Liver (tissue), 8 donors: ENCODE measurements at regions not wholly inside any gene's neighbourhood (a gene's known extent, or its start where the extent isn't known, plus 50 kb on each side); places are given as distances from the start of the nearest gene placed in this dataset.

ENCODE experiments used
- DNase-seq: peaks from one replicate; pipeline ENCODE4 v3.0.0-alpha.2; 2017; ENCODE audit warnings: low spot score
- H3K27ac ChIP-seq, 2 donors: one replicate each; pipeline ENCODE4 v1.7.0; 2013; ENCODE audit warnings: inconsistent platforms in 2 of 2, low read length in 2 of 2, control low read depth in 1 of 2, low read depth in 1 of 2, mild to moderate bottlenecking in 1 of 2
- H3K27me3 ChIP-seq, 4 donors: one replicate each; pipeline versions ENCODE4 v1.6.1 to v1.7.0; 2013; ENCODE audit warnings: low read length in 3 of 4, inconsistent platforms in 1 of 4, mild to moderate bottlenecking in 1 of 4, moderate library complexity in 1 of 4; ENCODE audit not compliant: control insufficient read depth in 4 of 4, insufficient read depth in 4 of 4
- H3K36me3 ChIP-seq, 4 donors: one replicate each; pipeline versions ENCODE4 v1.6.1 to v1.7.0; 2013; ENCODE audit warnings: low read length in 3 of 4, mild to moderate bottlenecking in 3 of 4, low read depth in 1 of 4, moderate library complexity in 1 of 4; ENCODE audit not compliant: control insufficient read depth in 4 of 4, insufficient read depth in 3 of 4
- H3K4me1 ChIP-seq, 4 donors: one replicate each; pipeline versions ENCODE4 v1.6.1 to v1.7.0; 2013; ENCODE audit warnings: low read length in 3 of 4, mild to moderate bottlenecking in 3 of 4, moderate library complexity in 1 of 4; ENCODE audit not compliant: control insufficient read depth in 4 of 4, insufficient read depth in 4 of 4
- H3K4me3 ChIP-seq, 3 donors: one replicate each; pipeline versions ENCODE4 v1.6.1 to v1.7.0; 2013; ENCODE audit warnings: low read length in 3 of 3, control low read depth in 1 of 3, low read depth in 1 of 3, mild to moderate bottlenecking in 1 of 3
- H3K9ac ChIP-seq, 2 donors: one replicate each; pipeline ENCODE4 v1.7.0; 2013; ENCODE audit warnings: low read length in 2 of 2, mild to moderate bottlenecking in 2 of 2, moderate library complexity in 2 of 2, control low read depth in 1 of 2, low read depth in 1 of 2
- H3K9me3 ChIP-seq, 4 donors: one replicate each; pipeline versions ENCODE4 v1.6.1 to v1.7.0; 2013; ENCODE audit warnings: low read length in 3 of 4; ENCODE audit not compliant: control insufficient read depth in 4 of 4
- ATF3 ChIP-seq: IDR thresholded peaks from 2 replicates; pipeline ENCODE4 v1.6.1; 2016; ENCODE audit warnings: antibody characterized with exemption
- CTCF ChIP-seq: fragments of 150-350 bp; IDR thresholded peaks from 2 replicates; pipeline ENCODE4 v1.5.1; 2017; ENCODE audit warnings: improper control_type of control experiment, low read depth, low read length; ENCODE audit not compliant: missing input control
- FOXA1 ChIP-seq: IDR thresholded peaks from 2 replicates; pipeline ENCODE4 v1.6.1; 2016; ENCODE audit warnings: antibody characterized with exemption
- FOXA2 ChIP-seq: IDR thresholded peaks from 2 replicates; pipeline ENCODE4 v1.6.1; 2016; ENCODE audit warnings: antibody characterized with exemption
- GABPA ChIP-seq, 2 donors: IDR thresholded peaks in 1 of 2; conservative IDR thresholded peaks in 1 of 2; 2 replicates each; pipeline ENCODE4 v1.6.1; 2016; ENCODE audit warnings: antibody characterized with exemption in 2 of 2, mild to moderate bottlenecking in 1 of 2, moderate library complexity in 1 of 2
- HNF4A ChIP-seq, 2 donors: conservative IDR thresholded peaks; 2 replicates each; pipeline ENCODE4 v1.6.1; 2016; ENCODE audit warnings: antibody characterized with exemption in 2 of 2, mild to moderate bottlenecking in 2 of 2
- HNF4G ChIP-seq: IDR thresholded peaks from 2 replicates; pipeline ENCODE4 v1.6.1; 2016; ENCODE audit warnings: antibody characterized with exemption
- JUND ChIP-seq, 2 donors: IDR thresholded peaks; 2 replicates each; pipeline ENCODE4 v1.6.1; 2016; ENCODE audit warnings: antibody characterized with exemption in 2 of 2
- NR2F2 ChIP-seq: IDR thresholded peaks from 2 replicates; pipeline ENCODE4 v1.6.1; 2016; ENCODE audit warnings: antibody characterized with exemption
- RAD21 ChIP-seq, 2 donors: IDR thresholded peaks; 2 replicates each; pipeline ENCODE4 v1.6.1; 2016; ENCODE audit warnings: antibody characterized with exemption in 2 of 2, mild to moderate bottlenecking in 2 of 2
- RXRA ChIP-seq, 2 donors: IDR thresholded peaks; 2 replicates each; pipeline ENCODE4 v1.6.1; 2017 to 2018; ENCODE audit warnings: antibody characterized with exemption in 2 of 2, mild to moderate bottlenecking in 1 of 2
- TAF1 ChIP-seq: conservative IDR thresholded peaks from 2 replicates; pipeline ENCODE4 v1.6.1; 2016; ENCODE audit warnings: antibody characterized with exemption, mild to moderate bottlenecking
- YY1 ChIP-seq: IDR thresholded peaks from 2 replicates; pipeline ENCODE4 v1.6.1; 2016; ENCODE audit warnings: antibody characterized with exemption, mild to moderate bottlenecking
- ZBTB33 ChIP-seq: IDR thresholded peaks from 2 replicates; pipeline ENCODE4 v1.6.1; 2016; ENCODE audit warnings: antibody characterized with exemption
- WGBS: extraction: QIAGEN DNeasy Blood & Tissue Kit; methylation state at CpG from one replicate; pipeline ENCODE4 v1.1.7; 2013; 5-methylcytosine and 5-hydroxymethylcytosine counted together
- donor health status: healthy.
- donor health status: healthy.
- donor health status: healthy.
- donor health status: healthy.
- donor health status: healthy.

GRCh38 chr7:124428781-124429180 is 336.8 kb downstream of the GPR37 start:
- Histone ChIP-seq H3K27me3 (no peaks in the 10 kb centered on the region), H3K9ac (no peak overlapping the region), H3K4me1 (no peaks in the 10 kb centered on the region), H3K9me3 (no peaks in the 10 kb centered on the region), H3K4me3 (no peak overlapping the region), H3K36me3 (no peaks in the 10 kb centered on the region), H3K27ac (no peak overlapping the region)
- DNase-seq = no peak
- TF ChIP-seq GABPA (IDR thresholded peaks at IDR 0.05 in 1 of 2, conservative IDR thresholded peaks at IDR 0.05 in 1 of 2) = no peak
- TF ChIP-seq ATF3 = no peak
- no peak for TF ChIP-seq ZBTB33
- no peak for TF ChIP-seq RAD21 (IDR thresholded peaks at IDR 0.05)
- TF ChIP-seq HNF4G = no peak
- no peak for TF ChIP-seq TAF1
- no peak for TF ChIP-seq FOXA1
- 88% methylated on average over 7 of the region's 7 CpGs for WGBS

- Histone ChIP-seq H3K9me3 (no peaks in the 10 kb centered on the region), H3K4me1 (no peaks in the 10 kb centered on the region), H3K9ac (no peak overlapping the region), H3K27ac (no peak overlapping the region), H3K27me3 (no peaks in the 10 kb centered on the region), H3K4me3 (no peak overlapping the region), H3K36me3 (no peaks in the 10 kb centered on the region)
- no peak for DNase-seq
- no peak for TF ChIP-seq FOXA2
- TF ChIP-seq HNF4G = no peak
- no peak for TF ChIP-seq GABPA (IDR thresholded peaks at IDR 0.05 in 1 of 2, conservative IDR thresholded peaks at IDR 0.05 in 1 of 2)
- TF ChIP-seq RAD21 (IDR thresholded peaks at IDR 0.05) = no peak
Measured at GRCh38 chr7:124426621-124427020, 339.0 kb downstream of the GPR37 start.

- TF ChIP-seq JUND (IDR thresholded peaks at IDR 0.05) (no peak), TAF1 (no peak), NR2F2 (no peak), YY1 (no peak), CTCF (no peak), HNF4A (conservative IDR thresholded peaks at IDR 0.05) (no peak), RXRA (IDR thresholded peaks at IDR 0.05) (no peak)
- H3K36me3 ChIP-seq = no peaks in the 10 kb centered on the region
Measured at GRCh38 chr7:124423863-124424262, 341.7 kb downstream of the GPR37 start.

More at GRCh38 chr7:124423863-124424262, 341.7 kb downstream of the GPR37 start:
- H3K4me3 ChIP-seq = no peak overlapping the region
- H3K27me3 ChIP-seq = no peaks in the 10 kb centered on the region
- DNase-seq = no peak
- H3K9me3 ChIP-seq = no peaks in the 10 kb centered on the region
- no peak overlapping the region for H3K9ac ChIP-seq
- H3K4me1 ChIP-seq = no peaks in the 10 kb centered on the region
- H3K27ac ChIP-seq = no peak overlapping the region
- whole genome bisulfite sequencing = 75% methylated on average over 3 of the region's 3 CpGs
